WTC11 (cell line): ENCODE measurements at regions not wholly inside any gene's neighbourhood (a gene's known extent, or its start where the extent isn't known, plus 50 kb on each side); places are given as distances from the start of the nearest gene placed in this dataset.

Experiments used
- ATAC-seq: fragments of 200-7000 bp; cut with Tn5 transposase; 2 replicates; pipeline ENCODE4 v1.10.0; 2021; ENCODE audit warnings: mild to moderate bottlenecking, moderate library complexity
- CTCF ChIA-PET: fragments of 300-600 bp; sonication (Branson Sonifier 250); formaldehyde crosslinking; loops from one replicate; lab custom pipeline; 2021; ENCODE audit warnings: antibody characterized with exemption; lab: Charles Lee
- POLR2A ChIA-PET: fragments of 350-600 bp; sonication (Branson Sonifier 250); formaldehyde crosslinking; loops from one replicate; lab custom pipeline; 2021; ENCODE audit warnings: antibody characterized with exemption; lab: Charles Lee
- DNase-seq: peaks from one replicate; pipeline ENCODE4 v3.0.0; 2021; ENCODE audit warnings: low spot score
- H3K27ac Mint-ChIP-seq: 2 replicates; pipeline ENCODE4 v1.8.0; 2021; ENCODE audit warnings: mixed read lengths
- H3K27me3 Mint-ChIP-seq: 2 replicates; pipeline ENCODE4 v1.8.0; 2021; ENCODE audit warnings: low read depth, mild to moderate bottlenecking, moderate library complexity, mixed read lengths
- H3K36me3 Mint-ChIP-seq: 2 replicates; pipeline ENCODE4 v1.8.0; 2021; ENCODE audit warnings: mixed read lengths
- H3K4me1 Mint-ChIP-seq: 2 replicates; pipeline ENCODE4 v1.8.0; 2022; ENCODE audit warnings: mixed read lengths
- H3K4me3 Mint-ChIP-seq: 2 replicates; pipeline ENCODE4 v1.8.0; 2021; ENCODE audit warnings: mild to moderate bottlenecking, moderate library complexity, mixed read lengths
- H3K9me3 Mint-ChIP-seq: 2 replicates; pipeline ENCODE4 v1.8.0; 2021; ENCODE audit warnings: mixed read lengths
- CREB1 ChIP-seq: sonication (generic); formaldehyde crosslinking; IDR thresholded peaks from 2 replicates; pipeline ENCODE4 v1.8.0; 2023; ENCODE audit warnings: mild to moderate bottlenecking, missing genetic modification reagents
- ELF4 ChIP-seq: sonication (generic); formaldehyde crosslinking; IDR thresholded peaks from 2 replicates; pipeline ENCODE4 v1.8.1; 2022; ENCODE audit warnings: low read depth, mild to moderate bottlenecking, moderate library complexity, missing genetic modification reagents
- IRF2 ChIP-seq: sonication (generic); formaldehyde crosslinking; IDR thresholded peaks from 2 replicates; pipeline ENCODE4 v1.8.0; 2022; ENCODE audit warnings: low read depth, missing genetic modification reagents, borderline replicate concordance
- JUN ChIP-seq: sonication (generic); formaldehyde crosslinking; IDR thresholded peaks from 2 replicates; pipeline ENCODE4 v1.8.0; 2023; ENCODE audit warnings: mild to moderate bottlenecking, missing genetic modification reagents
- NFYB ChIP-seq: sonication (generic); formaldehyde crosslinking; conservative IDR thresholded peaks from 2 replicates; pipeline ENCODE4 v1.8.0; 2022; ENCODE audit warnings: low read depth, missing genetic modification reagents
- NR2C2 ChIP-seq: sonication (generic); formaldehyde crosslinking; IDR thresholded peaks from 2 replicates; pipeline ENCODE4 v1.8.0; 2022; ENCODE audit warnings: mild to moderate bottlenecking, missing genetic modification reagents
- SOX15 ChIP-seq: fragments of 250-450 bp; sonication (Bioruptor Pico); IDR thresholded peaks from 2 replicates; pipeline ENCODE4 v1.9.0; 2021; ENCODE audit warnings: mild to moderate bottlenecking
- TEAD1 ChIP-seq: sonication (generic); formaldehyde crosslinking; IDR thresholded peaks from 2 replicates; pipeline ENCODE4 v1.8.0; 2022; ENCODE audit warnings: mild to moderate bottlenecking, missing genetic modification reagents
- TEAD4 ChIP-seq: sonication (generic); formaldehyde crosslinking; IDR thresholded peaks from 2 replicates; pipeline ENCODE4 v1.8.0; 2022; ENCODE audit warnings: mild to moderate bottlenecking, missing genetic modification reagents
- ZNF121 ChIP-seq: sonication (generic); formaldehyde crosslinking; IDR thresholded peaks from 2 replicates; pipeline ENCODE4 v1.8.0; 2023; ENCODE audit warnings: missing genetic modification reagents
- ZNF396 ChIP-seq: fragments of 250-450 bp; sonication (Bioruptor Pico); IDR thresholded peaks from 2 replicates; pipeline ENCODE4 v1.8.0; 2021; ENCODE audit warnings: mild to moderate bottlenecking, moderate library complexity, borderline replicate concordance
- ZNF416 ChIP-seq: fragments of 250-450 bp; sonication (Bioruptor Pico); IDR thresholded peaks from 2 replicates; pipeline ENCODE4 v1.9.0; 2021; ENCODE audit warnings: mild to moderate bottlenecking, inconsistent platforms
- TF ChIP-seq, protein P1 (sequence below): sonication (generic); formaldehyde crosslinking; IDR thresholded peaks from 2 replicates; pipeline ENCODE4 v1.8.0; 2022; ENCODE audit warnings: mild to moderate bottlenecking, missing genetic modification reagents
- TF ChIP-seq, protein P2 (sequence below): sonication (generic); formaldehyde crosslinking; IDR thresholded peaks from 2 replicates; pipeline ENCODE4 v1.8.1; 2022; ENCODE audit warnings: mild to moderate bottlenecking, moderate library complexity, missing genetic modification reagents
- TF ChIP-seq, protein P3 (sequence below): sonication (generic); formaldehyde crosslinking; IDR thresholded peaks from 2 replicates; pipeline ENCODE4 v1.8.1; 2022; ENCODE audit warnings: mild to moderate bottlenecking, missing genetic modification reagents, moderate library complexity, borderline replicate concordance
- TF ChIP-seq, protein P4 (sequence below): sonication (generic); formaldehyde crosslinking; IDR thresholded peaks from 2 replicates; pipeline ENCODE4 v1.8.0; 2023; ENCODE audit warnings: missing genetic modification reagents
- TF ChIP-seq, protein P5 (sequence below): fragments of 250-450 bp; sonication (Bioruptor Pico); IDR thresholded peaks from 2 replicates; pipeline ENCODE4 v1.8.0; 2021; ENCODE audit warnings: mild to moderate bottlenecking
- TF ChIP-seq, protein P6 (sequence below): sonication (generic); formaldehyde crosslinking; conservative IDR thresholded peaks from 2 replicates; pipeline ENCODE4 v1.8.1; 2023; ENCODE audit warnings: mild to moderate bottlenecking, low read depth, missing genetic modification reagents, moderate library complexity

DNA sequence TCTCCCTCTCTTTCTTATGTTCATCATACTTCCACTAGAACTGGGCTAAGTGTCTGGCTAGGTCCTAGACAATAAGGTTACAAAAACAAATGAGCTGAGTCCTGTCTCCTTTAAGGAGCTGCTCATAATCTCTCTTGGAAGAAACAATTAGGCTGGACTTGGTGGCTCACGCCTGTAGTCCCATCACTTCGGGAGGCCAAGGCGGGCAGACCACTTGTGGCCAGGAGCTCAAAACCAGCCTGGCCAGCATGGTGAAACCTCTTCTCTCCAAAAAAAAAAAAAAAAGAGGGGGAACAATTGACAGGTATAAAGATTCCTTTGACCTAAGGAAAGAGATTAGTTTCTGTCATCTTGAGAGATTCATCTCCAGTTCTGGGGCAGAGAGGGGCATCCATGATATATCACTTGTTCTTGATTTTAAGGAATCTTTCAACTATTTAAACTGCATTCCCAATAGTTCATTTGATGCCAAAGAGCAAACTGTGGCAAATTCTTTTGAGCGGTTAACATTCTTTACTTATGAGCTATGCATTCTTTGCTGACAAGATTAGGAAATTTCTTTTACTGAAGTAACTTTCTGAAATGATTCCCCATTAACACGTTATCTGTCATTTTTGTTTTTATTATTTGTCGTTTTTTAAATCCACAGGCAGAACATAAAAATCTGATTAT is 125.5 kb downstream of the C11orf87 start:
- H3K27ac Mint-ChIP-seq: no peak overlapping the region
- no peaks in the 10 kb centered on the region for H3K27me3 Mint-ChIP-seq
- no peaks in the 10 kb centered on the region for H3K36me3 Mint-ChIP-seq
- no peak for DNase-seq
- ChIA-PET POLR2A (no interaction called here), CTCF (interaction anchor here (0.6 kb wide), 1 partner anchor 812 kb away, joined by 3 read pairs; no protein-coding TSS in a partner anchor)
- no peak for ATAC-seq
- no peaks in the 10 kb centered on the region; the same call in 1 of the 2 replicates for H3K9me3 Mint-ChIP-seq
- no peak overlapping the region for H3K4me3 Mint-ChIP-seq
- TF ChIP-seq, protein P1, sequence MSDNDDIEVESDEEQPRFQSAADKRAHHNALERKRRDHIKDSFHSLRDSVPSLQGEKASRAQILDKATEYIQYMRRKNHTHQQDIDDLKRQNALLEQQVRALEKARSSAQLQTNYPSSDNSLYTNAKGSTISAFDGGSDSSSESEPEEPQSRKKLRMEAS (CRISPR knock-in tag): no peak
- TF ChIP-seq TEAD1 (CRISPR knock-in tag) (no peak), CREB1 (CRISPR knock-in tag) (no peak), NFYB (no peak), NR2C2 (CRISPR knock-in tag) (no peak), IRF2 (CRISPR knock-in tag) (no peak)
- TF ChIP-seq, protein P2, sequence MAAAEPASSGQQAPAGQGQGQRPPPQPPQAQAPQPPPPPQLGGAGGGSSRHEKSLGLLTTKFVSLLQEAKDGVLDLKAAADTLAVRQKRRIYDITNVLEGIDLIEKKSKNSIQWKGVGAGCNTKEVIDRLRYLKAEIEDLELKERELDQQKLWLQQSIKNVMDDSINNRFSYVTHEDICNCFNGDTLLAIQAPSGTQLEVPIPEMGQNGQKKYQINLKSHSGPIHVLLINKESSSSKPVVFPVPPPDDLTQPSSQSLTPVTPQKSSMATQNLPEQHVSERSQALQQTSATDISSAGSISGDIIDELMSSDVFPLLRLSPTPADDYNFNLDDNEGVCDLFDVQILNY (CRISPR knock-in tag): no peak
- TF ChIP-seq, protein P3, sequence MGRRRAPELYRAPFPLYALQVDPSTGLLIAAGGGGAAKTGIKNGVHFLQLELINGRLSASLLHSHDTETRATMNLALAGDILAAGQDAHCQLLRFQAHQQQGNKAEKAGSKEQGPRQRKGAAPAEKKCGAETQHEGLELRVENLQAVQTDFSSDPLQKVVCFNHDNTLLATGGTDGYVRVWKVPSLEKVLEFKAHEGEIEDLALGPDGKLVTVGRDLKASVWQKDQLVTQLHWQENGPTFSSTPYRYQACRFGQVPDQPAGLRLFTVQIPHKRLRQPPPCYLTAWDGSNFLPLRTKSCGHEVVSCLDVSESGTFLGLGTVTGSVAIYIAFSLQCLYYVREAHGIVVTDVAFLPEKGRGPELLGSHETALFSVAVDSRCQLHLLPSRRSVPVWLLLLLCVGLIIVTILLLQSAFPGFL (CRISPR knock-in tag): no peak
- TF ChIP-seq, protein P4, sequence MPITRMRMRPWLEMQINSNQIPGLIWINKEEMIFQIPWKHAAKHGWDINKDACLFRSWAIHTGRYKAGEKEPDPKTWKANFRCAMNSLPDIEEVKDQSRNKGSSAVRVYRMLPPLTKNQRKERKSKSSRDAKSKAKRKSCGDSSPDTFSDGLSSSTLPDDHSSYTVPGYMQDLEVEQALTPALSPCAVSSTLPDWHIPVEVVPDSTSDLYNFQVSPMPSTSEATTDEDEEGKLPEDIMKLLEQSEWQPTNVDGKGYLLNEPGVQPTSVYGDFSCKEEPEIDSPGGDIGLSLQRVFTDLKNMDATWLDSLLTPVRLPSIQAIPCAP (CRISPR knock-in tag): no peak
- TF ChIP-seq, protein P5, sequence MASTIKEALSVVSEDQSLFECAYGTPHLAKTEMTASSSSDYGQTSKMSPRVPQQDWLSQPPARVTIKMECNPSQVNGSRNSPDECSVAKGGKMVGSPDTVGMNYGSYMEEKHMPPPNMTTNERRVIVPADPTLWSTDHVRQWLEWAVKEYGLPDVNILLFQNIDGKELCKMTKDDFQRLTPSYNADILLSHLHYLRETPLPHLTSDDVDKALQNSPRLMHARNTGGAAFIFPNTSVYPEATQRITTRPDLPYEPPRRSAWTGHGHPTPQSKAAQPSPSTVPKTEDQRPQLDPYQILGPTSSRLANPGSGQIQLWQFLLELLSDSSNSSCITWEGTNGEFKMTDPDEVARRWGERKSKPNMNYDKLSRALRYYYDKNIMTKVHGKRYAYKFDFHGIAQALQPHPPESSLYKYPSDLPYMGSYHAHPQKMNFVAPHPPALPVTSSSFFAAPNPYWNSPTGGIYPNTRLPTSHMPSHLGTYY (CRISPR knock-in tag): no peak
- TF ChIP-seq, all 79 proteins: peak for 0
- no peaks in the 10 kb centered on the region for H3K4me1 Mint-ChIP-seq

DNA sequence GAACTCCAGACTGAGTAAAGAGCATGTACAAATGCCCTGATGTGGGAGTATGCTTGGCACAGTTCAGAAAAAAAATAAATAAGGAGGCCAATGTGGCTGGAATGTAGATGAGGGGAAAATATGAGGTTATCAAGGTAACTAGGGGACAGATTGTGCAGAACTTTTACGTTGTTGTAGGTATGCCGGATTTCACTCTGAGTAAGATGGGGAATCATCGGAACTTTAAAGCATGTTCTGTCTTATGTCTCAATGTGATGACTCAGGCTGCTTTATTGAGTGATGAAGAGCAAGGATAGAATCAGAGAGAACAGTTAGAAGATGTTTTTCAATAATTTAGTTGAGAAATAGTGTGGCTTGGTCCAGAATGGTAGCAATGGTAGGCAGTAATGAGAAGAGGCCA is 130.4 kb downstream of the C11orf87 start:
- H3K9me3 Mint-ChIP-seq: peaks cover under 1% of the 10 kb centered on the region; the same call in 1 of the 2 replicates
- H3K4me3 Mint-ChIP-seq: no peak overlapping the region
- ChIA-PET CTCF (no interaction called here), POLR2A (no interaction called here)
- no peak overlapping the region for H3K27ac Mint-ChIP-seq
- TF ChIP-seq SOX15 (no peak), ZNF396 (CRISPR knock-in tag) (no peak), TEAD4 (CRISPR knock-in tag) (no peak), JUN (CRISPR knock-in tag) (no peak), ELF4 (CRISPR knock-in tag) (no peak), ZNF416 (CRISPR knock-in tag) (no peak), ZNF121 (no peak)
- TF ChIP-seq, protein P6, sequence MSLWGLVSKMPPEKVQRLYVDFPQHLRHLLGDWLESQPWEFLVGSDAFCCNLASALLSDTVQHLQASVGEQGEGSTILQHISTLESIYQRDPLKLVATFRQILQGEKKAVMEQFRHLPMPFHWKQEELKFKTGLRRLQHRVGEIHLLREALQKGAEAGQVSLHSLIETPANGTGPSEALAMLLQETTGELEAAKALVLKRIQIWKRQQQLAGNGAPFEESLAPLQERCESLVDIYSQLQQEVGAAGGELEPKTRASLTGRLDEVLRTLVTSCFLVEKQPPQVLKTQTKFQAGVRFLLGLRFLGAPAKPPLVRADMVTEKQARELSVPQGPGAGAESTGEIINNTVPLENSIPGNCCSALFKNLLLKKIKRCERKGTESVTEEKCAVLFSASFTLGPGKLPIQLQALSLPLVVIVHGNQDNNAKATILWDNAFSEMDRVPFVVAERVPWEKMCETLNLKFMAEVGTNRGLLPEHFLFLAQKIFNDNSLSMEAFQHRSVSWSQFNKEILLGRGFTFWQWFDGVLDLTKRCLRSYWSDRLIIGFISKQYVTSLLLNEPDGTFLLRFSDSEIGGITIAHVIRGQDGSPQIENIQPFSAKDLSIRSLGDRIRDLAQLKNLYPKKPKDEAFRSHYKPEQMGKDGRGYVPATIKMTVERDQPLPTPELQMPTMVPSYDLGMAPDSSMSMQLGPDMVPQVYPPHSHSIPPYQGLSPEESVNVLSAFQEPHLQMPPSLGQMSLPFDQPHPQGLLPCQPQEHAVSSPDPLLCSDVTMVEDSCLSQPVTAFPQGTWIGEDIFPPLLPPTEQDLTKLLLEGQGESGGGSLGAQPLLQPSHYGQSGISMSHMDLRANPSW (CRISPR knock-in tag): no peak
- no peaks in the 10 kb centered on the region for H3K4me1 Mint-ChIP-seq
- no peak for ATAC-seq
- no peak for DNase-seq
- no peaks in the 10 kb centered on the region for H3K27me3 Mint-ChIP-seq
- H3K36me3 Mint-ChIP-seq: no peaks in the 10 kb centered on the region
